22Rv1 (cell line): ENCODE measurements at regions not wholly inside any gene's neighbourhood (a gene's known extent, or its start where the extent isn't known, plus 50 kb on each side); places are given as distances from the start of the nearest gene placed in this dataset.

Source experiments
- H3K27ac ChIP-seq: fragments of 450-650 bp; 2 replicates; pipeline ENCODE4 v1.5.1; 2017
- CTCF ChIP-seq: fragments of 450-650 bp; IDR thresholded peaks from 2 replicates; pipeline ENCODE4 v1.5.1; 2017; ENCODE audit warnings: mild to moderate bottlenecking
- ZFX ChIP-seq: fragments of 450-650 bp; IDR thresholded peaks from 2 replicates; pipeline ENCODE4 v1.6.1; 2017; ENCODE audit warnings: antibody characterized with exemption, borderline replicate concordance

GRCh38 chr18:78692105-78692504, 287.5 kb upstream of the SALL3 start:
- H3K27ac ChIP-seq = no peak overlapping the region
- TF ChIP-seq ZFX (no peak), CTCF (no peak)

- no peak overlapping the region for H3K27ac ChIP-seq
- TF ChIP-seq CTCF (no peak), ZFX (no peak)
These were observed 286.2 kb upstream of the SALL3 start for GRCh38 chr18:78693429-78693828.

DNA sequence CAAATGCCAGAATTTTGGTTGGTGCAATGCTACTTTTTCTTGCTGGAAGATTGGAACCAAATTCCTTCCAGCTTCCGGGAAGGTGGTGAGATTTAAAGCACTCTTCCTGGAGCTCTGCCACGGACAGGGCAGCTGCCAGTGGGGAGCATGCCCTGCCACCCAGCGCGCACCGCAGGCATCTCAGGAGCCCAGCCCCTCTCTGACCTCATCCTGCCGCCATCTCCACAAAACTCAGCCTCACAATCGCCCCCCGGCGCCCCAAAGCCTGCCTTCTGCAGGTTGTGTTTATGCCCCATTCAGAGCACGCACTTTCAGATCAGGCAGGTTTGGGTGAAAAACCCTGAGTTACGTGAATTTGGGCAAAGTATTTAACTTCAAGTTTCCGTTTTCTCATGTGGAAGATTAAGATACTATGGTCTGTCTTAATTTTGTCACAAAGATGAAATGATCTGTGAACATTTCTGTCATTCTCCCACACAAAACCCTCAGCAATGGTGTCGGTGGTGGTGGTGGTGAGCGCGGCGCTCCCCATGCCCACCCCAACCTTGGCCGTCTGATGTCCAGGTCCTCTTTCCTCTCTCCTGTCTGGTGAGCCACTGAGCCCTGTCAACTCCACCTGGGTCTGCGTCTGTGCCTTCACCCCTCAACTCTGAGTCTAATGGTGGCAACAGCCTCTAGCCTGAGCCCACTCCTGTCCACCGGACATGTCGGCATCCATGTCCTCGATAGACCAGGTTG, 282.8 kb upstream of the SALL3 start:
- no peak overlapping the region for H3K27ac ChIP-seq
- no peak for TF ChIP-seq ZFX
- TF ChIP-seq CTCF = no peak

- H3K27ac ChIP-seq = no peak overlapping the region
- no peak for TF ChIP-seq ZFX
- no peak for TF ChIP-seq CTCF
These were observed 282.2 kb upstream of the SALL3 start for GRCh38 chr18:78697446-78697845.

GRCh38 chr18:78698914-78699313, 280.7 kb upstream of the SALL3 start:
- no peak for TF ChIP-seq ZFX
- no peak for TF ChIP-seq CTCF
- H3K27ac ChIP-seq = no peak overlapping the region

- TF ChIP-seq ZFX (no peak), CTCF (no peak)
These were observed 280.1 kb upstream of the SALL3 start for GRCh38 chr18:78699499-78699898.

DNA sequence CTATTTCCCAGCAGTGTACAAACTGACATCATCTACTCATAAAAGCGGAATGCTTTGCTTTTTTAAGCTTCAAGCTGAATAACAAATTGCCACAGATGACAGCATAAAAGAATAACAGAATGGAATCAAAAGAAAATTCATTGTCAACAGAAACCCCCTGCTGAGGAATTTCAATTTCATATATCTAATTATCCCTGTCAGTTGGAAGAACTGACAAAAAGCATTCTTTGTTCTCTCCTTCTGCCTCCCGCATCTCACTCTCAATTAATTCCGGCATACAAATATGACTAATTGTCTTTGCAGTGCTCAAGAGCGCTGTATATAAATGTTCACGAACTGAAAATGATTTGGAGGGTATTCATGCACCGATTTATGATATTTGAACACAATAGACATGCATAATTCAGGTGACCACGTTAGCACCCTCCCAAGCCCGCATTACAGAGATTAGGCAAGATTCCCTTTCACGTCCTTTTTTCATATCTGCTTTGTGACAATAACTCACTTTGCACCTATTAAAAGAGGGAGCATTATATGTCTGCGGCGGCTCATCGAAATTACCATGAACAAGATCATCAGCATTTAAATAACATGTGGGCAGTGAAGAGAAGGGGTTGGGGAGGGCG, 277.7 kb upstream of the SALL3 start:
- no peak overlapping the region for H3K27ac ChIP-seq
- no peak for TF ChIP-seq CTCF

More at GRCh38 chr18:78699499-78699898, 280.1 kb upstream of the SALL3 start:
- H3K27ac ChIP-seq = no peak overlapping the region
